ENCODE measurements at regions not wholly inside any gene's neighbourhood (a gene's known extent, or its start where the extent isn't known, plus 50 kb on each side); places are given as distances from the start of the nearest gene placed in this dataset.

GRCh38 chr4:34893382-34893781, 1350.9 kb downstream of the ARAP2 start:
- TF ChIP-seq CTCF (IDR thresholded peaks at IDR 0.05; ENCODE audit: control extremely low read depth, extremely low read depth, low read depth, missing control alignments) = no peak
- POLR2A ChIA-PET = no interaction called here
- DNase-seq (ENCODE audit: extremely low spot score) = no peak
- CTCF ChIA-PET = no interaction called here

GRCh38 chr4:34920032-34920431, 1324.3 kb downstream of the ARAP2 start:
- no peak for DNase-seq (ENCODE audit: extremely low spot score)
- POLR2A ChIA-PET = no interaction called here
- TF ChIP-seq CTCF (IDR thresholded peaks at IDR 0.05; ENCODE audit: control extremely low read depth, extremely low read depth, low read depth, missing control alignments) = no peak
- CTCF ChIA-PET = no interaction called here

GRCh38 chr4:34921391-34921790, 1322.9 kb downstream of the ARAP2 start:
- ChIA-PET CTCF (no interaction called here), POLR2A (no interaction called here)
- DNase-seq (ENCODE audit: extremely low spot score) = no peak
- no peak for TF ChIP-seq CTCF (IDR thresholded peaks at IDR 0.05; ENCODE audit: control extremely low read depth, extremely low read depth, low read depth, missing control alignments)

GRCh38 chr4:34922325-34922724, 1322.0 kb downstream of the ARAP2 start:
- ChIA-PET CTCF (no interaction called here), POLR2A (no interaction called here)
- no peak for DNase-seq (ENCODE audit: extremely low spot score)
- no peak for TF ChIP-seq CTCF (IDR thresholded peaks at IDR 0.05; ENCODE audit: control extremely low read depth, extremely low read depth, low read depth, missing control alignments)

GRCh38 chr4:34932591-34932990, 1311.7 kb downstream of the ARAP2 start:
- POLR2A ChIA-PET = no interaction called here
- CTCF ChIA-PET = interaction anchor here (1.2 kb wide), 1 partner anchor 9 kb away, joined by 3 read pairs; no protein-coding TSS in a partner anchor

GRCh38 chr4:34935739-34936138, 1308.6 kb downstream of the ARAP2 start:
- CTCF ChIA-PET = interaction anchor here (1.0 kb wide), 1 partner anchor 9 kb away, joined by 3 read pairs; no protein-coding TSS in a partner anchor
- DNase-seq (ENCODE audit: extremely low spot score) = no peak
- POLR2A ChIA-PET = no interaction called here
- no peak for TF ChIP-seq CTCF (IDR thresholded peaks at IDR 0.05; ENCODE audit: control extremely low read depth, extremely low read depth, low read depth, missing control alignments)

More at GRCh38 chr4:34932591-34932990, 1311.7 kb downstream of the ARAP2 start:
- no peak for DNase-seq (ENCODE audit: extremely low spot score)
- TF ChIP-seq CTCF (IDR thresholded peaks at IDR 0.05; ENCODE audit: control extremely low read depth, extremely low read depth, low read depth, missing control alignments) = no peak

- DNase-seq (ENCODE audit: extremely low spot score) = no peak
- TF ChIP-seq CTCF (IDR thresholded peaks at IDR 0.05; ENCODE audit: control extremely low read depth, extremely low read depth, low read depth, missing control alignments) = no peak
- POLR2A ChIA-PET = no interaction called here
- CTCF ChIA-PET = no interaction called here
Observed at GRCh38 chr4:34939073-34939472, 1305.2 kb downstream of the ARAP2 start.
